IMR-90 (cell line): ENCODE measurements at regions not wholly inside any gene's neighbourhood (a gene's known extent, or its start where the extent isn't known, plus 50 kb on each side); places are given as distances from the start of the nearest gene placed in this dataset.

ENCODE experiments used
- ATAC-seq: fragments of 200-7000 bp; cut with Tn5 transposase; 2 replicates; pipeline ENCODE4 v1.9.1; 2020; ENCODE audit warnings: low read depth, mild to moderate bottlenecking, moderate library complexity
- BruUV-seq: library from RNA; stranded (reverse); fragments of 400-500 nt; replicated peaks from 2 replicates; lab custom pipeline; 2021; lab: Mats Ljungman, UMichigan
- CTCF ChIA-PET: fragments of 300-600 bp; formaldehyde crosslinking; extraction: SDS; loops from one replicate; lab custom pipeline; 2021; ENCODE audit warnings: antibody characterized with exemption; lab: Yijun Ruan, JAX
- POLR2A ChIA-PET: fragments of 300-600 bp; sonication (Branson Sonifier 250); formaldehyde crosslinking; loops from one replicate; lab custom pipeline; 2022; ENCODE audit warnings: antibody characterized with exemption; ENCODE audit not compliant: unreplicated experiment; lab: Charles Lee
- DNase-seq: peaks from one replicate; pipeline ENCODE4 v3.0.0; 2013
- H2AFZ ChIP-seq: replicated peaks from 2 replicates; pipeline ENCODE3; 2013; ENCODE audit warnings: low read length, mild to moderate bottlenecking; ENCODE audit not compliant: poor library complexity
- H2AK5ac ChIP-seq: 2 replicates; pipeline ENCODE4 v1.6.1; 2013; ENCODE audit warnings: low read depth, low read length, inconsistent platforms
- H2AK9ac ChIP-seq: replicated peaks from 2 replicates; pipeline ENCODE3; 2013; ENCODE audit warnings: mild to moderate bottlenecking, low read depth, low read length, moderate library complexity; ENCODE audit not compliant: poor library complexity
- H2BK120ac ChIP-seq: 2 replicates; pipeline ENCODE4 v1.6.1; 2013; ENCODE audit warnings: low read depth, low read length, inconsistent platforms
- H2BK15ac ChIP-seq: 3 replicates; pipeline ENCODE4 v1.6.1; 2013; ENCODE audit warnings: low read depth, low read length, inconsistent platforms
- H2BK20ac ChIP-seq: 2 replicates; pipeline ENCODE4 v1.6.1; 2013; ENCODE audit warnings: low read depth, mild to moderate bottlenecking, inconsistent platforms, low read length, moderate library complexity
- H2BK5ac ChIP-seq: 2 replicates; pipeline ENCODE4 v1.6.1; 2013; ENCODE audit warnings: mild to moderate bottlenecking, low read depth, low read length, inconsistent platforms; ENCODE audit not compliant: poor library complexity, severe bottlenecking
- H3K14ac ChIP-seq: replicated peaks from 2 replicates; pipeline ENCODE4 v1.6.1; 2013; ENCODE audit warnings: low read depth, low read length, inconsistent platforms
- H3K18ac ChIP-seq: 2 replicates; pipeline ENCODE4 v1.6.1; 2013; ENCODE audit warnings: low read depth, low read length, control low read depth
- H3K23ac ChIP-seq: 2 replicates; pipeline ENCODE4 v1.6.1; 2013; ENCODE audit warnings: low read depth, low read length, inconsistent platforms
- H3K27ac ChIP-seq: 2 replicates; pipeline ENCODE4 v1.5.1; 2013; ENCODE audit warnings: mild to moderate bottlenecking, control low read depth, low read length; ENCODE audit not compliant: insufficient read depth
- H3K27me3 ChIP-seq: 2 replicates; pipeline ENCODE4 v1.6.1; 2013; ENCODE audit warnings: low read length; ENCODE audit not compliant: control insufficient read depth, insufficient read depth
- H3K36me3 ChIP-seq: 2 replicates; pipeline ENCODE4 v1.6.1; 2013; ENCODE audit warnings: low read length, mixed read lengths; ENCODE audit not compliant: control insufficient read depth, insufficient read depth
- H3K4ac ChIP-seq: 2 replicates; pipeline ENCODE4 v1.6.1; 2013; ENCODE audit warnings: low read depth, low read length, inconsistent platforms
- H3K4me1 ChIP-seq: 2 replicates; pipeline ENCODE4 v1.6.1; 2013; ENCODE audit warnings: low read length, mixed read lengths; ENCODE audit not compliant: control insufficient read depth, insufficient read depth
- H3K4me2 ChIP-seq: 2 replicates; pipeline ENCODE4 v1.6.1; 2013; ENCODE audit warnings: low read depth, mild to moderate bottlenecking, control low read depth, low read length, moderate library complexity
- H3K4me3 ChIP-seq: 2 replicates; pipeline ENCODE4 v1.5.1; 2013; ENCODE audit warnings: low read depth, mild to moderate bottlenecking, control low read depth, low read length, moderate library complexity; ENCODE audit not compliant: insufficient read depth
- H3K56ac ChIP-seq: 2 replicates; pipeline ENCODE4 v1.6.1; 2013; ENCODE audit warnings: low read length, inconsistent platforms; ENCODE audit not compliant: insufficient read depth; ENCODE audit errors: extremely low read depth
- H3K79me1 ChIP-seq, 2 experiments: 2 replicates each; pipeline ENCODE4 v1.6.1; 2013; ENCODE audit warnings: low read length in 2 of 2, inconsistent platforms in 1 of 2, low read depth in 1 of 2
- H3K9ac ChIP-seq: 2 replicates; pipeline ENCODE4 v1.6.1; 2013; ENCODE audit warnings: low read depth, low read length, control low read depth
- H3K9me1 ChIP-seq: 2 replicates; pipeline ENCODE4 v1.6.1; 2013; ENCODE audit warnings: low read length, inconsistent platforms; ENCODE audit not compliant: insufficient read depth
- H3K9me3 ChIP-seq: 2 replicates; pipeline ENCODE4 v1.6.1; 2013; ENCODE audit warnings: low read length; ENCODE audit not compliant: control insufficient read depth, insufficient read depth
- H4K20me1 ChIP-seq: 2 replicates; pipeline ENCODE4 v1.6.1; 2013; ENCODE audit warnings: low read length, inconsistent platforms; ENCODE audit not compliant: insufficient read depth
- H4K5ac ChIP-seq: 2 replicates; pipeline ENCODE4 v1.6.1; 2013; ENCODE audit warnings: mild to moderate bottlenecking, low read depth, low read length, control low read depth
- H4K8ac ChIP-seq, 2 experiments: 2 replicates each; pipeline ENCODE4 v1.6.1; 2013; ENCODE audit warnings: low read depth in 2 of 2, low read length in 2 of 2, control low read depth in 1 of 2, inconsistent platforms in 1 of 2
- H4K91ac ChIP-seq: 2 replicates; pipeline ENCODE4 v1.6.1; 2013; ENCODE audit warnings: low read depth, low read length, inconsistent platforms; ENCODE audit not compliant: insufficient read depth
- CEBPB ChIP-seq: IDR thresholded peaks from 2 replicates; pipeline ENCODE4 v1.6.1; 2012; ENCODE audit warnings: low read depth, low read length, improper control_type of control experiment
- ELK1 ChIP-seq: fragments of 150-350 bp; IDR thresholded peaks from 2 replicates; pipeline ENCODE4 v1.6.1; 2016; ENCODE audit warnings: low read depth, mild to moderate bottlenecking, low read length, moderate library complexity, borderline replicate concordance
- MAZ ChIP-seq: IDR thresholded peaks from 2 replicates; pipeline ENCODE4 v1.6.1; 2012; ENCODE audit warnings: low read depth, mild to moderate bottlenecking, low read length, improper control_type of control experiment, moderate library complexity, borderline replicate concordance
- MXI1 ChIP-seq: IDR thresholded peaks from 2 replicates; pipeline ENCODE4 v1.6.1; 2012; ENCODE audit warnings: low read depth, mild to moderate bottlenecking, low read length, moderate library complexity, borderline replicate concordance
- POLR2A ChIP-seq: IDR thresholded peaks from 2 replicates; pipeline ENCODE4 v1.6.1; 2012; ENCODE audit warnings: mild to moderate bottlenecking, low read depth, low read length
- RAD21 ChIP-seq: IDR thresholded peaks from 2 replicates; pipeline ENCODE4 v1.6.1; 2012; ENCODE audit warnings: low read length, improper control_type of control experiment
- RCOR1 ChIP-seq: IDR thresholded peaks from 2 replicates; pipeline ENCODE4 v1.6.1; 2012; ENCODE audit warnings: mild to moderate bottlenecking, low read length, improper control_type of control experiment; ENCODE audit not compliant: insufficient replicate concordance
- WGBS, 2 experiments: methylation state at CpG; one replicate each; pipeline versions ENCODE4 v1.1.5 to v1.1.7; 2013; ENCODE audit warnings: missing lambda C conversion rate in 2 of 2; ENCODE audit not compliant: insufficient read length in 1 of 2; ENCODE audit errors: extremely low coverage in 2 of 2; 5-methylcytosine and 5-hydroxymethylcytosine counted together
- dilution Hi-C: fragments of 300-500 bp; cut with HindIII; formaldehyde crosslinking; loops from one replicate; pipeline ENCODE4 v1.14.3; 2018; ENCODE audit warnings: low sequenced_read_pairs; ENCODE audit not compliant: unreplicated experiment
- in situ Hi-C: fragments of 300-500 bp; cut with MboI; formaldehyde crosslinking; loops from 3 replicates; pipeline ENCODE4 v1.14.3; 2019; ENCODE audit warnings: low sequenced_read_pairs, inconsistent platforms, mixed read lengths
- intact Hi-C: fragments of 100-400 bp; cut with micrococcal nuclease; formaldehyde crosslinking; loops from 2 replicates; pipeline ENCODE4 v1.10.0; 2022

DNA sequence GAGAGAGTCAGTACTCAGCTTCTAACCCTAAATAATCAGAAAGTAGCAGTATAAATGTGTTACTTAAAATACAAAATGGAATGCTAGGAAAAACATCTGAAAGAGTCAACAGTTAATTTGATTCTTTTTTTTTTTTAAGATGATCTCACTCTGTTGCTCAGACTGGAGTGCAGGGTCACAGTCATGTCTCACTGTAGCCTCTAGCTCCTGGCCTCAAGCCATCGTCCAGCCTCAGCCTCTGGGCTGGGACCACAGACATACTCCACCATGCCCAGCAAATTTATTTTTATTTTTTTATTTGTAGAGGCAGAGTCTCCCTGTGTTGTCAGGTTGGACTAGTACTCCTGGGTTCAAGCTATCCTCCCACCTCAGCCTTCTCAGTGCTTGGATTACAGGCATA lies 424.9 kb downstream of the IRX2 start:
- peaks cover 34% of the 10 kb centered on the region for H3K9me3 ChIP-seq

More for the DNA sequence above, 424.9 kb downstream of the IRX2 start:
- intact Hi-C loops = no loop called here
- H3K4me1 ChIP-seq = no peaks in the 10 kb centered on the region
- no peak overlapping the region for H2BK120ac ChIP-seq
- no peak overlapping the region for H3K4ac ChIP-seq
- H3K36me3 ChIP-seq = no peaks in the 10 kb centered on the region
- H3K27ac ChIP-seq = no peak overlapping the region
- ChIA-PET CTCF (no interaction called here), POLR2A (no interaction called here)
- H4K5ac ChIP-seq = no peak overlapping the region
- no peak overlapping the region for H2BK5ac ChIP-seq
- dilution Hi-C loops = no loop called here
- no peak overlapping the region for H2AK9ac ChIP-seq
- H3K27me3 ChIP-seq = no peaks in the 10 kb centered on the region
- no TSS peak for BruUV-seq
- H3K56ac ChIP-seq = no peak overlapping the region
- in situ Hi-C loops = no loop called here
- ATAC-seq (no peak), DNase-seq (no peak)
- no peak overlapping the region for H3K4me2 ChIP-seq
- H4K91ac ChIP-seq = no peak overlapping the region
- no peak overlapping the region for H2BK20ac ChIP-seq
- TF ChIP-seq MAZ (no peak), ELK1 (no peak), CEBPB (no peak), RCOR1 (no peak), MXI1 (no peak), POLR2A (no peak), RAD21 (no peak)
- no peaks in the 10 kb centered on the region for H4K20me1 ChIP-seq
- H2AFZ ChIP-seq = no peak overlapping the region
- H3K18ac ChIP-seq = no peak overlapping the region
- no peak overlapping the region for H2AK5ac ChIP-seq
- H3K23ac ChIP-seq = no peak overlapping the region
- H3K4me3 ChIP-seq = no peak overlapping the region
- no peaks in the 10 kb centered on the region for H3K79me1 ChIP-seq
- H3K9me1 ChIP-seq = no peaks in the 10 kb centered on the region
- no peak overlapping the region for H3K9ac ChIP-seq
- H2BK15ac ChIP-seq = no peak overlapping the region
- H3K14ac ChIP-seq = no peak overlapping the region
- no peak overlapping the region for H4K8ac ChIP-seq
- no CpG with 5 or more reads among the region's 1 CpG for whole genome bisulfite sequencing, 2 experiments
